IMR-90 (cell line): ENCODE measurements at regions not wholly inside any gene's neighbourhood (a gene's known extent, or its start where the extent isn't known, plus 50 kb on each side); places are given as distances from the start of the nearest gene placed in this dataset.

Source experiments
- ATAC-seq: fragments of 200-7000 bp; cut with Tn5 transposase; 2 replicates; pipeline ENCODE4 v1.9.1; 2020; ENCODE audit warnings: low read depth, mild to moderate bottlenecking, moderate library complexity
- BruUV-seq: library from RNA; stranded (reverse); fragments of 400-500 nt; replicated peaks from 2 replicates; lab custom pipeline; 2021; lab: Mats Ljungman, UMichigan
- CTCF ChIA-PET: fragments of 300-600 bp; formaldehyde crosslinking; extraction: SDS; loops from one replicate; lab custom pipeline; 2021; ENCODE audit warnings: antibody characterized with exemption; lab: Yijun Ruan, JAX
- POLR2A ChIA-PET: fragments of 300-600 bp; sonication (Branson Sonifier 250); formaldehyde crosslinking; loops from one replicate; lab custom pipeline; 2022; ENCODE audit warnings: antibody characterized with exemption; ENCODE audit not compliant: unreplicated experiment; lab: Charles Lee
- DNase-seq: peaks from one replicate; pipeline ENCODE4 v3.0.0; 2013
- H2AFZ ChIP-seq: replicated peaks from 2 replicates; pipeline ENCODE3; 2013; ENCODE audit warnings: low read length, mild to moderate bottlenecking; ENCODE audit not compliant: poor library complexity
- H2AK5ac ChIP-seq: 2 replicates; pipeline ENCODE4 v1.6.1; 2013; ENCODE audit warnings: low read depth, low read length, inconsistent platforms
- H2AK9ac ChIP-seq: replicated peaks from 2 replicates; pipeline ENCODE3; 2013; ENCODE audit warnings: mild to moderate bottlenecking, low read depth, low read length, moderate library complexity; ENCODE audit not compliant: poor library complexity
- H2BK120ac ChIP-seq: 2 replicates; pipeline ENCODE4 v1.6.1; 2013; ENCODE audit warnings: low read depth, low read length, inconsistent platforms
- H2BK15ac ChIP-seq: 3 replicates; pipeline ENCODE4 v1.6.1; 2013; ENCODE audit warnings: low read depth, low read length, inconsistent platforms
- H2BK20ac ChIP-seq: 2 replicates; pipeline ENCODE4 v1.6.1; 2013; ENCODE audit warnings: low read depth, mild to moderate bottlenecking, inconsistent platforms, low read length, moderate library complexity
- H2BK5ac ChIP-seq: 2 replicates; pipeline ENCODE4 v1.6.1; 2013; ENCODE audit warnings: mild to moderate bottlenecking, low read depth, low read length, inconsistent platforms; ENCODE audit not compliant: poor library complexity, severe bottlenecking
- H3K14ac ChIP-seq: replicated peaks from 2 replicates; pipeline ENCODE4 v1.6.1; 2013; ENCODE audit warnings: low read depth, low read length, inconsistent platforms
- H3K18ac ChIP-seq: 2 replicates; pipeline ENCODE4 v1.6.1; 2013; ENCODE audit warnings: low read depth, low read length, control low read depth
- H3K23ac ChIP-seq: 2 replicates; pipeline ENCODE4 v1.6.1; 2013; ENCODE audit warnings: low read depth, low read length, inconsistent platforms
- H3K27ac ChIP-seq: 2 replicates; pipeline ENCODE4 v1.5.1; 2013; ENCODE audit warnings: mild to moderate bottlenecking, control low read depth, low read length; ENCODE audit not compliant: insufficient read depth
- H3K27me3 ChIP-seq: 2 replicates; pipeline ENCODE4 v1.6.1; 2013; ENCODE audit warnings: low read length; ENCODE audit not compliant: control insufficient read depth, insufficient read depth
- H3K36me3 ChIP-seq: 2 replicates; pipeline ENCODE4 v1.6.1; 2013; ENCODE audit warnings: low read length, mixed read lengths; ENCODE audit not compliant: control insufficient read depth, insufficient read depth
- H3K4ac ChIP-seq: 2 replicates; pipeline ENCODE4 v1.6.1; 2013; ENCODE audit warnings: low read depth, low read length, inconsistent platforms
- H3K4me1 ChIP-seq: 2 replicates; pipeline ENCODE4 v1.6.1; 2013; ENCODE audit warnings: low read length, mixed read lengths; ENCODE audit not compliant: control insufficient read depth, insufficient read depth
- H3K4me2 ChIP-seq: 2 replicates; pipeline ENCODE4 v1.6.1; 2013; ENCODE audit warnings: low read depth, mild to moderate bottlenecking, control low read depth, low read length, moderate library complexity
- H3K4me3 ChIP-seq: 2 replicates; pipeline ENCODE4 v1.5.1; 2013; ENCODE audit warnings: low read depth, mild to moderate bottlenecking, control low read depth, low read length, moderate library complexity; ENCODE audit not compliant: insufficient read depth
- H3K56ac ChIP-seq: 2 replicates; pipeline ENCODE4 v1.6.1; 2013; ENCODE audit warnings: low read length, inconsistent platforms; ENCODE audit not compliant: insufficient read depth; ENCODE audit errors: extremely low read depth
- H3K79me1 ChIP-seq, 2 experiments: 2 replicates each; pipeline ENCODE4 v1.6.1; 2013; ENCODE audit warnings: low read length in 2 of 2, inconsistent platforms in 1 of 2, low read depth in 1 of 2
- H3K9ac ChIP-seq: 2 replicates; pipeline ENCODE4 v1.6.1; 2013; ENCODE audit warnings: low read depth, low read length, control low read depth
- H3K9me1 ChIP-seq: 2 replicates; pipeline ENCODE4 v1.6.1; 2013; ENCODE audit warnings: low read length, inconsistent platforms; ENCODE audit not compliant: insufficient read depth
- H3K9me3 ChIP-seq: 2 replicates; pipeline ENCODE4 v1.6.1; 2013; ENCODE audit warnings: low read length; ENCODE audit not compliant: control insufficient read depth, insufficient read depth
- H4K20me1 ChIP-seq: 2 replicates; pipeline ENCODE4 v1.6.1; 2013; ENCODE audit warnings: low read length, inconsistent platforms; ENCODE audit not compliant: insufficient read depth
- H4K5ac ChIP-seq: 2 replicates; pipeline ENCODE4 v1.6.1; 2013; ENCODE audit warnings: mild to moderate bottlenecking, low read depth, low read length, control low read depth
- H4K8ac ChIP-seq, 2 experiments: 2 replicates each; pipeline ENCODE4 v1.6.1; 2013; ENCODE audit warnings: low read depth in 2 of 2, low read length in 2 of 2, control low read depth in 1 of 2, inconsistent platforms in 1 of 2
- H4K91ac ChIP-seq: 2 replicates; pipeline ENCODE4 v1.6.1; 2013; ENCODE audit warnings: low read depth, low read length, inconsistent platforms; ENCODE audit not compliant: insufficient read depth
- BHLHE40 ChIP-seq: fragments of 150-350 bp; IDR thresholded peaks from 2 replicates; pipeline ENCODE4 v1.6.1; 2016; ENCODE audit warnings: mild to moderate bottlenecking, low read depth, low read length
- CEBPB ChIP-seq: IDR thresholded peaks from 2 replicates; pipeline ENCODE4 v1.6.1; 2012; ENCODE audit warnings: low read depth, low read length, improper control_type of control experiment
- ELK1 ChIP-seq: fragments of 150-350 bp; IDR thresholded peaks from 2 replicates; pipeline ENCODE4 v1.6.1; 2016; ENCODE audit warnings: low read depth, mild to moderate bottlenecking, low read length, moderate library complexity, borderline replicate concordance
- FOS ChIP-seq: fragments of 150-350 bp; IDR thresholded peaks from 2 replicates; pipeline ENCODE4 v1.6.1; 2016; ENCODE audit warnings: low read depth, low read length
- MAFK ChIP-seq: IDR thresholded peaks from 2 replicates; pipeline ENCODE4 v1.6.1; 2012; ENCODE audit warnings: low read depth, low read length, improper control_type of control experiment
- MXI1 ChIP-seq: IDR thresholded peaks from 2 replicates; pipeline ENCODE4 v1.6.1; 2012; ENCODE audit warnings: low read depth, mild to moderate bottlenecking, low read length, moderate library complexity, borderline replicate concordance
- NFE2L2 ChIP-seq: fragments of 150-350 bp; IDR thresholded peaks from 2 replicates; pipeline ENCODE4 v1.6.1; 2016; ENCODE audit warnings: low read depth, mild to moderate bottlenecking, low read length
- POLR2A ChIP-seq: IDR thresholded peaks from 2 replicates; pipeline ENCODE4 v1.6.1; 2012; ENCODE audit warnings: mild to moderate bottlenecking, low read depth, low read length
- SMC3 ChIP-seq: fragments of 150-350 bp; IDR thresholded peaks from 2 replicates; pipeline ENCODE4 v1.6.1; 2016; ENCODE audit warnings: low read depth, mild to moderate bottlenecking, antibody characterized with exemption, low read length, moderate library complexity
- WGBS, 2 experiments: methylation state at CpG; one replicate each; pipeline versions ENCODE4 v1.1.5 to v1.1.7; 2013; ENCODE audit warnings: missing lambda C conversion rate in 2 of 2; ENCODE audit not compliant: insufficient read length in 1 of 2; ENCODE audit errors: extremely low coverage in 2 of 2; 5-methylcytosine and 5-hydroxymethylcytosine counted together
- dilution Hi-C: fragments of 300-500 bp; cut with HindIII; formaldehyde crosslinking; loops from one replicate; pipeline ENCODE4 v1.14.3; 2018; ENCODE audit warnings: low sequenced_read_pairs; ENCODE audit not compliant: unreplicated experiment
- in situ Hi-C: fragments of 300-500 bp; cut with MboI; formaldehyde crosslinking; loops from 3 replicates; pipeline ENCODE4 v1.14.3; 2019; ENCODE audit warnings: low sequenced_read_pairs, inconsistent platforms, mixed read lengths
- intact Hi-C: fragments of 100-400 bp; cut with micrococcal nuclease; formaldehyde crosslinking; loops from 2 replicates; pipeline ENCODE4 v1.10.0; 2022
- TF ChIP-seq, protein P1 (sequence below): fragments of 150-350 bp; IDR thresholded peaks from 2 replicates; pipeline ENCODE4 v1.6.1; 2017; ENCODE audit warnings: mild to moderate bottlenecking, antibody characterized with exemption, low read length, low read depth
- TF ChIP-seq, protein P2 (sequence below): conservative IDR thresholded peaks from 2 replicates; pipeline ENCODE4 v1.5.1; 2012; ENCODE audit warnings: mild to moderate bottlenecking, low read depth, low read length, improper control_type of control experiment

GRCh38 chr6:145290122-145290521 is 445.2 kb downstream of the EPM2A start:
- in situ Hi-C loops, result no loop called here
- WGBS, 2 experiments, result no CpG with 5 or more reads among the region's 2 CpGs

More at GRCh38 chr6:145290122-145290521, 445.2 kb downstream of the EPM2A start:
- Histone ChIP-seq H3K36me3 (no peaks in the 10 kb centered on the region), H3K4ac (no peak overlapping the region), H4K20me1 (no peaks in the 10 kb centered on the region), H2AK5ac (no peak overlapping the region), H4K8ac (no peak overlapping the region), H2AFZ (no peak overlapping the region), H3K27ac (no peak overlapping the region), H4K91ac (no peak overlapping the region), H3K9me3 (no peaks in the 10 kb centered on the region; the same call in 1 of the 2 replicates), H3K56ac (no peak overlapping the region), H3K79me1 (no peaks in the 10 kb centered on the region), H3K14ac (no peak overlapping the region), H2BK120ac (no peak overlapping the region), H3K4me2 (no peak overlapping the region), H2BK15ac (no peak overlapping the region), H4K5ac (no peak overlapping the region), H3K18ac (no peak overlapping the region), H2AK9ac (no peak overlapping the region), H3K4me3 (no peak overlapping the region), H3K4me1 (no peaks in the 10 kb centered on the region), H2BK5ac (no peak overlapping the region), H3K9ac (no peak overlapping the region), H3K27me3 (no peaks in the 10 kb centered on the region), H3K23ac (no peak overlapping the region), H3K9me1 (no peaks in the 10 kb centered on the region), H2BK20ac (no peak overlapping the region)
- dilution Hi-C loops (no loop called here), intact Hi-C loops (no loop called here)
- TF ChIP-seq, protein P1, sequence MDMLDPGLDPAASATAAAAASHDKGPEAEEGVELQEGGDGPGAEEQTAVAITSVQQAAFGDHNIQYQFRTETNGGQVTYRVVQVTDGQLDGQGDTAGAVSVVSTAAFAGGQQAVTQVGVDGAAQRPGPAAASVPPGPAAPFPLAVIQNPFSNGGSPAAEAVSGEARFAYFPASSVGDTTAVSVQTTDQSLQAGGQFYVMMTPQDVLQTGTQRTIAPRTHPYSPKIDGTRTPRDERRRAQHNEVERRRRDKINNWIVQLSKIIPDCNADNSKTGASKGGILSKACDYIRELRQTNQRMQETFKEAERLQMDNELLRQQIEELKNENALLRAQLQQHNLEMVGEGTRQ, result no peak
- TF ChIP-seq, protein P2, sequence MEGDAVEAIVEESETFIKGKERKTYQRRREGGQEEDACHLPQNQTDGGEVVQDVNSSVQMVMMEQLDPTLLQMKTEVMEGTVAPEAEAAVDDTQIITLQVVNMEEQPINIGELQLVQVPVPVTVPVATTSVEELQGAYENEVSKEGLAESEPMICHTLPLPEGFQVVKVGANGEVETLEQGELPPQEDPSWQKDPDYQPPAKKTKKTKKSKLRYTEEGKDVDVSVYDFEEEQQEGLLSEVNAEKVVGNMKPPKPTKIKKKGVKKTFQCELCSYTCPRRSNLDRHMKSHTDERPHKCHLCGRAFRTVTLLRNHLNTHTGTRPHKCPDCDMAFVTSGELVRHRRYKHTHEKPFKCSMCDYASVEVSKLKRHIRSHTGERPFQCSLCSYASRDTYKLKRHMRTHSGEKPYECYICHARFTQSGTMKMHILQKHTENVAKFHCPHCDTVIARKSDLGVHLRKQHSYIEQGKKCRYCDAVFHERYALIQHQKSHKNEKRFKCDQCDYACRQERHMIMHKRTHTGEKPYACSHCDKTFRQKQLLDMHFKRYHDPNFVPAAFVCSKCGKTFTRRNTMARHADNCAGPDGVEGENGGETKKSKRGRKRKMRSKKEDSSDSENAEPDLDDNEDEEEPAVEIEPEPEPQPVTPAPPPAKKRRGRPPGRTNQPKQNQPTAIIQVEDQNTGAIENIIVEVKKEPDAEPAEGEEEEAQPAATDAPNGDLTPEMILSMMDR, result no peak
- no peak for TF ChIP-seq NFE2L2
- TF ChIP-seq MXI1, result no peak
- no peak for TF ChIP-seq BHLHE40
- TF ChIP-seq ELK1, result no peak
- no peak for TF ChIP-seq SMC3
- TF ChIP-seq CEBPB, result no peak
- TF ChIP-seq FOS, result no peak
- no peak for TF ChIP-seq MAFK
- no peak for TF ChIP-seq POLR2A
- DNase-seq, result no peak
- BruUV-seq, result no TSS peak
- POLR2A ChIA-PET, result no interaction called here
- ATAC-seq, result no peak
- CTCF ChIA-PET, result no interaction called here
